ENCODE measurements at regions not wholly inside any gene's neighbourhood (a gene's known extent, or its start where the extent isn't known, plus 50 kb on each side); places are given as distances from the start of the nearest gene placed in this dataset.

DNA sequence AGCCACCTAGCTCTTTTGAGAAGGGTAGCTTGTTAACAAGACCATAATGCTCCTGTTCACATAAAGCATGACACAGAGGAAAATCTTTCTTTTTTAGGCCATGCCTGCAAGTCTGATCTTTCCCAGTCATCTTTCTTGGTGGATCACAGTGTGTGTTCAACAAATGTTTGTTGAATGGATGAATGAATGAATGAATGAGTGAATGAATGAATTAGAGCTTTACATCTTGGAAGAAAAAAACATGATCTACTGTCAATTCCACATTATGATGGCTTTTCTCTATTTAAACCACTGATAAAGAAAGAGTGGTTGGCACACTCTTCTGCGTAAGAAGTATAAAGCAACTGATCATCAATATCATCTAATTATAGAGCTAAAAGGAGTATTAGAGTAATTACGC, 148.7 kb downstream of the CCDC71L start:
- Histone ChIP-seq H3K36me3 (no peaks in the 10 kb centered on the region), H3K4me3 (no peak overlapping the region), H3K27ac (no peak overlapping the region), H3K27me3 (no peaks in the 10 kb centered on the region), H3K9me3 (no peaks in the 10 kb centered on the region), H3K4me1 (no peaks in the 10 kb centered on the region)
- DNase-seq (ENCODE audit: low spot score in 2 of 2): no peak
- intact Hi-C loops (cut with DNase I; ENCODE audit: low total_unique reads): no loop called here
- TF ChIP-seq, protein P1, sequence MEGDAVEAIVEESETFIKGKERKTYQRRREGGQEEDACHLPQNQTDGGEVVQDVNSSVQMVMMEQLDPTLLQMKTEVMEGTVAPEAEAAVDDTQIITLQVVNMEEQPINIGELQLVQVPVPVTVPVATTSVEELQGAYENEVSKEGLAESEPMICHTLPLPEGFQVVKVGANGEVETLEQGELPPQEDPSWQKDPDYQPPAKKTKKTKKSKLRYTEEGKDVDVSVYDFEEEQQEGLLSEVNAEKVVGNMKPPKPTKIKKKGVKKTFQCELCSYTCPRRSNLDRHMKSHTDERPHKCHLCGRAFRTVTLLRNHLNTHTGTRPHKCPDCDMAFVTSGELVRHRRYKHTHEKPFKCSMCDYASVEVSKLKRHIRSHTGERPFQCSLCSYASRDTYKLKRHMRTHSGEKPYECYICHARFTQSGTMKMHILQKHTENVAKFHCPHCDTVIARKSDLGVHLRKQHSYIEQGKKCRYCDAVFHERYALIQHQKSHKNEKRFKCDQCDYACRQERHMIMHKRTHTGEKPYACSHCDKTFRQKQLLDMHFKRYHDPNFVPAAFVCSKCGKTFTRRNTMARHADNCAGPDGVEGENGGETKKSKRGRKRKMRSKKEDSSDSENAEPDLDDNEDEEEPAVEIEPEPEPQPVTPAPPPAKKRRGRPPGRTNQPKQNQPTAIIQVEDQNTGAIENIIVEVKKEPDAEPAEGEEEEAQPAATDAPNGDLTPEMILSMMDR (IDR thresholded peaks at IDR 0.05): no peak
- no peak for TF ChIP-seq POLR2A (IDR thresholded peaks at IDR 0.05)
- TF ChIP-seq POLR2AphosphoS5 (IDR thresholded peaks at IDR 0.05): no peak

DNA sequence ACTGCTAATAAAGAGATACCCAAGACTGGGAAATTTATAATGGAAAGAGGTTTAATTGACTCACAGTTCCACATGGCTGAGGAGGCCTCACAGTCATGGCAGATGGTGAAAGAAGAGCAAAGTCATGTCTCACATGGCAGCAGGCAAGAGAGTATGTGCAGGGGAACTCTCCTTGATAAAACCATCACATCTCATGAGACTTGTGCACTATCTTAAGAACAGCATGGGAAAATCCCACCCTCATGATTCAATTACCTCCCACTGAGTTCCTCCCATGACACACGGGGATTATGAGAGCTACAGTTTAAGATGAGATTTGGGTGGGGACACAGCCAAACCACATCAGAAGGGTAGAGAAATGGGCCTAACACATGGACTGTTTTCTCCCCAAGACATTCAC, 156.3 kb downstream of the CCDC71L start:
- no peaks in the 10 kb centered on the region for H3K4me1 ChIP-seq
- H3K27me3 ChIP-seq: no peaks in the 10 kb centered on the region
- no peaks in the 10 kb centered on the region for H3K9me3 ChIP-seq
- no peak for TF ChIP-seq POLR2A (IDR thresholded peaks at IDR 0.05)
- no peak for TF ChIP-seq POLR2AphosphoS5 (IDR thresholded peaks at IDR 0.05)
- TF ChIP-seq, protein P1 (IDR thresholded peaks at IDR 0.05): no peak
- no peak overlapping the region for H3K4me3 ChIP-seq
- no peak overlapping the region for H3K27ac ChIP-seq
- DNase-seq (ENCODE audit: low spot score in 2 of 2): no peak
- H3K36me3 ChIP-seq: no peaks in the 10 kb centered on the region
- intact Hi-C loops (cut with DNase I; ENCODE audit: low total_unique reads): no loop called here

DNA sequence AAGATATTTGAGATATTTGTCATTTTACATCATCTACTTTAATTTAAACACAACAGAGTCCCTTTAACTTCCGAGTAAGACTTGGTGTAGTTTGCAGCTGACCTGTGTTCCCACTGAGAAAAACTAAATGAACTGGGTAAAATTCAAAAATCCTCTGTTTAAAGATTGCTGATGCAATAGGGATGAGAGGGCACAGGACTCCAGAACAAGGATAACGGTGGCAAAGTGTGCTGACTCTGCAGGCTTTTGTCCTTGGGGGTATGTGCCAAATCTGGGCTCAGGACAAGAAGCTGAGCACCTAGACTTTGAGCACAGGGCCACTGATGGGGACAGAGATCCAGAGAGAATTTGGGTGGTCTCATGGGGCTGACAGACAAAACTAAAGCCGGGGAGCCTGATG, 156.8 kb downstream of the CCDC71L start:
- DNase-seq (ENCODE audit: low spot score in 2 of 2): no peak
- intact Hi-C loops (cut with DNase I; ENCODE audit: low total_unique reads): no loop called here
- H3K4me3 ChIP-seq: no peak overlapping the region
- no peak for TF ChIP-seq POLR2AphosphoS5 (IDR thresholded peaks at IDR 0.05)
- TF ChIP-seq POLR2A (IDR thresholded peaks at IDR 0.05): no peak
- TF ChIP-seq, protein P1 (IDR thresholded peaks at IDR 0.05): no peak
- no peaks in the 10 kb centered on the region for H3K27me3 ChIP-seq
- no peaks in the 10 kb centered on the region for H3K36me3 ChIP-seq
- no peaks in the 10 kb centered on the region for H3K4me1 ChIP-seq
- no peaks in the 10 kb centered on the region for H3K9me3 ChIP-seq
- no peak overlapping the region for H3K27ac ChIP-seq

DNA sequence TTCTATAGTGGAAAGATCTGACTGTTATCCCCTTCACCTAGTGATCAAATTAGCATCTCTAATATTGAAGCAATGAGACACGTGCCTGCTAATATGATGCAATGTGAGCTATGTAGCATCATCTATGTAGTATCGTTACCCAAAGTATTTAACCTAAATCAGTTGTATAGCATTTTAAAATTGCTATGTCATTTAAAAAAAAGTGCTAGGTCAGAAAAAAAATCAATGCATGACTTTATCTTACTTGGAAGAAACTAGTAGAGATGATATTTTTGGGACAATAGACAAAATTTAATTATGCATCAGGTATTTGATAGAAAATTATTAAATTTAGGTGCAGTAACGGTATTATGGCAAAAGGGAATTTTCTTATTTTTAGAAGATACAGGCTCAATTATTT, 157.3 kb downstream of the CCDC71L start:
- TF ChIP-seq, protein P1 (IDR thresholded peaks at IDR 0.05): no peak
- no peak for TF ChIP-seq POLR2A (IDR thresholded peaks at IDR 0.05)
- no peak for TF ChIP-seq POLR2AphosphoS5 (IDR thresholded peaks at IDR 0.05)
- intact Hi-C loops (cut with DNase I; ENCODE audit: low total_unique reads): no loop called here
- Histone ChIP-seq H3K4me1 (no peaks in the 10 kb centered on the region), H3K9me3 (no peaks in the 10 kb centered on the region), H3K36me3 (no peaks in the 10 kb centered on the region), H3K27ac (no peak overlapping the region), H3K27me3 (no peaks in the 10 kb centered on the region), H3K4me3 (no peak overlapping the region)
- no peak for DNase-seq (ENCODE audit: low spot score in 2 of 2)

DNA sequence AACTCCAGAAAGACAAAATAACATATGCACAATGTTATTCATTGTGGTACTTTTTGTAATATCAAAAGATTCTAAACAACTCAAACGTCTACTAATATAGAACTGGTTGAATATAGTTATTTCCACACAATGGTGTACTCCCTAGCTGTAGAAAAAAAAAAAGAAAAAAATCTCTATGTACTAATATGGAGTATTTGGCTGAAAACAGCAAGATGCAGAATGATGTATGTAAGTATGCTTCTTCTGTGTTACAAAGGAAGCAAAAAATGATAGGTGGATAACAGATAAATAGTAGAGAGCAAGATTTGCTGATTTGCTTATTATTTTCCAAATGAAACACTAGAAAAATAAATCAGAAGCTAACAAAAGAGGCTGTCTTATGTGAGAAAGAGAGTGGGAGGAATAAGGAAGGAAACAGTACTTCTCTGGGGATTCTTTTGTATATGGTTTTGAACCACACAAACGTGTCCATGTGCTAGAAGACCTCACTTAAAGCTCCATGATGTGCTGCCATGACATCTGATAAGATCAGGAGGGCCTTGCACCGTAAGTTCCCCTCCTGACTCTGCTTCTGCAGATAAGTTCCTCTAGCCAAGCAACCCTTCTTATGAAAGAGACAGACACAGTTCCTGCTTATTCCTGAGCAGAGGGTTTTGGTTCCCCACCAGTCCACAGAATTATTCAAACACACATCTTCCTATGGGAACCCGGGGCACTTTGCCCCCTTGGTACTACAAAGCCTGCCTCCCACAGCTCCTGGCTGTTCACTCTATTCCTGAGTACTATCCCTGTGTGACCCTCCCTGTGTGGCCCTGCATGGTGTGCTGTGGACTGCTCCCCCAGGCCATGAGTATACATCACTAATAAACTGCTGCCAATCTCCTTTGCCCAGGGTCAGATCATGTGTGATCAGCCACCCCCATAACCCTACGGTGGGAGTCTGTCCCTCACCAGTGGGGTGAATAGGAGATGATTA, 159.1 kb downstream of the CCDC71L start:
- Histone ChIP-seq H3K36me3 (no peaks in the 10 kb centered on the region), H3K27ac (no peak overlapping the region), H3K27me3 (no peaks in the 10 kb centered on the region), H3K9me3 (no peaks in the 10 kb centered on the region), H3K4me1 (no peaks in the 10 kb centered on the region), H3K4me3 (no peak overlapping the region)
- intact Hi-C loops (cut with DNase I; ENCODE audit: low total_unique reads): no loop called here
- no peak for DNase-seq (ENCODE audit: low spot score in 2 of 2)
- TF ChIP-seq, protein P1 (IDR thresholded peaks at IDR 0.05): no peak
- TF ChIP-seq POLR2AphosphoS5 (IDR thresholded peaks at IDR 0.05): no peak
- no peak for TF ChIP-seq POLR2A (IDR thresholded peaks at IDR 0.05)

All from breast epithelium (tissue), 4 donors.